ENCODE measurements at regions not wholly inside any gene's neighbourhood (a gene's known extent, or its start where the extent isn't known, plus 50 kb on each side); places are given as distances from the start of the nearest gene placed in this dataset.

GRCh38 chr2:163505281-163505680 is 230.5 kb downstream of the FIGN start:
- H3K9me3 ChIP-seq, result no peaks in the 10 kb centered on the region
- no peaks in the 10 kb centered on the region for H3K27me3 ChIP-seq
- TF ChIP-seq, protein P1, sequence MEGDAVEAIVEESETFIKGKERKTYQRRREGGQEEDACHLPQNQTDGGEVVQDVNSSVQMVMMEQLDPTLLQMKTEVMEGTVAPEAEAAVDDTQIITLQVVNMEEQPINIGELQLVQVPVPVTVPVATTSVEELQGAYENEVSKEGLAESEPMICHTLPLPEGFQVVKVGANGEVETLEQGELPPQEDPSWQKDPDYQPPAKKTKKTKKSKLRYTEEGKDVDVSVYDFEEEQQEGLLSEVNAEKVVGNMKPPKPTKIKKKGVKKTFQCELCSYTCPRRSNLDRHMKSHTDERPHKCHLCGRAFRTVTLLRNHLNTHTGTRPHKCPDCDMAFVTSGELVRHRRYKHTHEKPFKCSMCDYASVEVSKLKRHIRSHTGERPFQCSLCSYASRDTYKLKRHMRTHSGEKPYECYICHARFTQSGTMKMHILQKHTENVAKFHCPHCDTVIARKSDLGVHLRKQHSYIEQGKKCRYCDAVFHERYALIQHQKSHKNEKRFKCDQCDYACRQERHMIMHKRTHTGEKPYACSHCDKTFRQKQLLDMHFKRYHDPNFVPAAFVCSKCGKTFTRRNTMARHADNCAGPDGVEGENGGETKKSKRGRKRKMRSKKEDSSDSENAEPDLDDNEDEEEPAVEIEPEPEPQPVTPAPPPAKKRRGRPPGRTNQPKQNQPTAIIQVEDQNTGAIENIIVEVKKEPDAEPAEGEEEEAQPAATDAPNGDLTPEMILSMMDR (IDR thresholded peaks at IDR 0.05), result no peak
- no peak overlapping the region for H3K4me3 ChIP-seq (ENCODE audit: low read depth in 1 of 2, low read length in 1 of 2)
- no peak overlapping the region for H3K27ac ChIP-seq
- H3K36me3 ChIP-seq, result no peaks in the 10 kb centered on the region
- H3K4me1 ChIP-seq (ENCODE audit: control insufficient read depth in 1 of 2, insufficient read depth in 1 of 2, low read depth in 1 of 2, low read length in 1 of 2), result no peaks in the 10 kb centered on the region

- H3K4me1 ChIP-seq (ENCODE audit: control insufficient read depth in 1 of 2, insufficient read depth in 1 of 2, low read depth in 1 of 2, low read length in 1 of 2), result no peaks in the 10 kb centered on the region
- H3K9me3 ChIP-seq, result no peaks in the 10 kb centered on the region
- H3K27ac ChIP-seq, result no peak overlapping the region
- TF ChIP-seq, protein P1 (IDR thresholded peaks at IDR 0.05), result no peak
- H3K27me3 ChIP-seq, result no peaks in the 10 kb centered on the region
- H3K4me3 ChIP-seq (ENCODE audit: low read depth in 1 of 2, low read length in 1 of 2), result no peak overlapping the region
- no peaks in the 10 kb centered on the region for H3K36me3 ChIP-seq
Observed at GRCh38 chr2:163493359-163494298, 242.2 kb downstream of the FIGN start.

GRCh38 chr2:163491850-163492249 is 244.0 kb downstream of the FIGN start:
- H3K27ac ChIP-seq, result no peak overlapping the region
- TF ChIP-seq, protein P1 (IDR thresholded peaks at IDR 0.05), result no peak
- no peak overlapping the region for H3K4me3 ChIP-seq (ENCODE audit: low read depth in 1 of 2, low read length in 1 of 2)
- no peaks in the 10 kb centered on the region for H3K9me3 ChIP-seq
- no peaks in the 10 kb centered on the region for H3K27me3 ChIP-seq
- H3K4me1 ChIP-seq (ENCODE audit: control insufficient read depth in 1 of 2, insufficient read depth in 1 of 2, low read depth in 1 of 2, low read length in 1 of 2), result no peaks in the 10 kb centered on the region
- H3K36me3 ChIP-seq, result no peaks in the 10 kb centered on the region

DNA sequence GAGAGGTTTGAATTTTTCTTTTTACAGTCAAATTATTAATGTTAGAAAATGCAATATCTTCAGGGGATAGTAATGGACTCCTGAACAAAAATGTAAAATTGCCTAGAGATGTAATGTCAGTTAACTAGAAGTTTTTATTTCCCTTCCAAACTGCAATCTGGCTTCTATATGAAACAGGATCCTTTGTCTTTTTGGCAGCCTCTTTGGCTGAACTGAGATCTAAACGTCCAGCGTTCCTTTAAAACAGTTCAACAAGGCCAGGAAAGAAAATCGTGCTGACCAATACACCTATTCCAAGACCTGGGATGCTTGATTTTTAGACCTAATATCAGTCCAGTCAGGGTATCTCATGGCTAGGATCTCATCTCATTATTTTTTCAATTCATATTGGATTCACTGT is 245.5 kb downstream of the FIGN start:
- no peaks in the 10 kb centered on the region for H3K9me3 ChIP-seq
- H3K27ac ChIP-seq, result no peak overlapping the region
- H3K36me3 ChIP-seq, result no peaks in the 10 kb centered on the region
- TF ChIP-seq, protein P1 (IDR thresholded peaks at IDR 0.05), result no peak
- no peak overlapping the region for H3K4me3 ChIP-seq (ENCODE audit: low read depth in 1 of 2, low read length in 1 of 2)
- H3K4me1 ChIP-seq (ENCODE audit: control insufficient read depth in 1 of 2, insufficient read depth in 1 of 2, low read depth in 1 of 2, low read length in 1 of 2), result no peaks in the 10 kb centered on the region
- H3K27me3 ChIP-seq, result no peaks in the 10 kb centered on the region

DNA sequence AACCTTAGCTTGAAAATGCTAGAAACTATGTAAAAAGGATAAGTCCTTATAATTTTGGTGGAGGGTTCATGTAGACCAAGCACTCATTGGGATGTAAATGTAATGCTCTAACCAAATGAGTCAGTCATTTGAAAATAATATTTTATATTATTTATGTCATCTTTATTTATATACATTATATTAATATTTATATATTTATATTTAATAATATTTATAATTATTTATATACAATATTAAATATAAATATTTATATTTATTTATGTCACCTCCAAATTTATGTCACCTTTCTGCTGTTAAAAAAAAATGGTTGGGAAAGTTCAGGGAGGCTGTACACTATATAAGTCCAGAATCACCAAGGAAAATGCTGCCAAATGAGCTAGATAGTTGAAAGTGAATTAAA is 254.3 kb downstream of the FIGN start:
- H3K9me3 ChIP-seq, result no peaks in the 10 kb centered on the region
- H3K36me3 ChIP-seq, result no peaks in the 10 kb centered on the region
- H3K27me3 ChIP-seq, result no peaks in the 10 kb centered on the region
- no peak overlapping the region for H3K4me3 ChIP-seq (ENCODE audit: low read depth in 1 of 2, low read length in 1 of 2)
- no peak overlapping the region for H3K27ac ChIP-seq
- TF ChIP-seq, protein P1 (IDR thresholded peaks at IDR 0.05), result no peak
- H3K4me1 ChIP-seq (ENCODE audit: control insufficient read depth in 1 of 2, insufficient read depth in 1 of 2, low read depth in 1 of 2, low read length in 1 of 2), result no peaks in the 10 kb centered on the region

All from neutrophil (primary cell).